ENCODE measurements at regions not wholly inside any gene's neighbourhood (a gene's known extent, or its start where the extent isn't known, plus 50 kb on each side); places are given as distances from the start of the nearest gene placed in this dataset.

DNA sequence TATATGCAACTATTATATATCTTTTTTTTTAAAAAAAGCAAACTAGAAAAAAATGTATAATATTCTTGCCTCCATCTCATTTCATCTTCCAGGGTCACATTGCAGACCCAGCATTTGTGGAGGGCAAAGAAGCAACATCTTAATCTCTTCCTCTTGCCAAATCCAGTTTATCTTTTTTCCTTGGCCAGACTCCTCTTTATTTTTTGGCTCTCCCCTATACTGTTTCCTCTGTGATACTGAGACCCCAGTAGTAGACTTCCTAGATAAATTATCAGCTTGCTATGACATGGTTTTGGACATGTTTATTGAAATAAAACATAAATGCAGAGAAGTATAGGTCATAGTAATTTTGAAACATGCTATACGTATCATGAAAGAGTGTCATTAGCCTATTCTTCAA, 303.8 kb upstream of the DDHD1 start:
- TF ChIP-seq, protein P1, sequence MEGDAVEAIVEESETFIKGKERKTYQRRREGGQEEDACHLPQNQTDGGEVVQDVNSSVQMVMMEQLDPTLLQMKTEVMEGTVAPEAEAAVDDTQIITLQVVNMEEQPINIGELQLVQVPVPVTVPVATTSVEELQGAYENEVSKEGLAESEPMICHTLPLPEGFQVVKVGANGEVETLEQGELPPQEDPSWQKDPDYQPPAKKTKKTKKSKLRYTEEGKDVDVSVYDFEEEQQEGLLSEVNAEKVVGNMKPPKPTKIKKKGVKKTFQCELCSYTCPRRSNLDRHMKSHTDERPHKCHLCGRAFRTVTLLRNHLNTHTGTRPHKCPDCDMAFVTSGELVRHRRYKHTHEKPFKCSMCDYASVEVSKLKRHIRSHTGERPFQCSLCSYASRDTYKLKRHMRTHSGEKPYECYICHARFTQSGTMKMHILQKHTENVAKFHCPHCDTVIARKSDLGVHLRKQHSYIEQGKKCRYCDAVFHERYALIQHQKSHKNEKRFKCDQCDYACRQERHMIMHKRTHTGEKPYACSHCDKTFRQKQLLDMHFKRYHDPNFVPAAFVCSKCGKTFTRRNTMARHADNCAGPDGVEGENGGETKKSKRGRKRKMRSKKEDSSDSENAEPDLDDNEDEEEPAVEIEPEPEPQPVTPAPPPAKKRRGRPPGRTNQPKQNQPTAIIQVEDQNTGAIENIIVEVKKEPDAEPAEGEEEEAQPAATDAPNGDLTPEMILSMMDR (conservative IDR thresholded peaks at IDR 0.05; ENCODE audit: low read depth, low read length): no peak
- DNase-seq (ENCODE audit: low read depth): no peak

GRCh38 chr14:53452005-53452673, 299.0 kb upstream of the DDHD1 start:
- H3K4me3 ChIP-seq (ENCODE audit: low read length): no peak overlapping the region
- TF ChIP-seq, protein P1 (conservative IDR thresholded peaks at IDR 0.05; ENCODE audit: low read depth, low read length): no peak
- DNase-seq (ENCODE audit: low read depth): no peak

More for the DNA sequence above, 303.8 kb upstream of the DDHD1 start:
- H3K4me3 ChIP-seq (ENCODE audit: low read length): no peak overlapping the region

GRCh38 chr14:53450871-53451270, 297.7 kb upstream of the DDHD1 start:
- no peak overlapping the region for H3K4me3 ChIP-seq (ENCODE audit: low read length)
- TF ChIP-seq, protein P1 (conservative IDR thresholded peaks at IDR 0.05; ENCODE audit: low read depth, low read length): no peak
- no peak for DNase-seq (ENCODE audit: low read depth)

DNA sequence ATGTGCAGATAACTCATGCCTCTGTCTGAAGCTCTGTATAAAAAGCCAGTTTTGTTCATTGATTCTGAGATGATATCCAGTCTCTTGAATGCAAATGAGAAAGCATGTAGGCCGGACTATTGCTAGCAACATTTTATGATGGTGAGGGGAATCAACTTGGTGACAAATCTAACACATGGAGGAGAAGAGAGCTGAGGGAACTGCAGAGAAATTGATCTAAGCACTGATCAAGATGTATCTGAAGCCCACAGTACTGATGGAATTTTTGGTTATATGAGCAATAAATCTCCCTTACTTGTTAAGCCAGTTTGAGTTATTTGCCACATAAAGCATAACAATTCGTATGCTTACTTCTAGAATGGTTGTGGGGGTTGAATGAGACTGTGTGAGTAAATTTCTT, 295.6 kb upstream of the DDHD1 start:
- DNase-seq (ENCODE audit: low read depth): no peak

DNA sequence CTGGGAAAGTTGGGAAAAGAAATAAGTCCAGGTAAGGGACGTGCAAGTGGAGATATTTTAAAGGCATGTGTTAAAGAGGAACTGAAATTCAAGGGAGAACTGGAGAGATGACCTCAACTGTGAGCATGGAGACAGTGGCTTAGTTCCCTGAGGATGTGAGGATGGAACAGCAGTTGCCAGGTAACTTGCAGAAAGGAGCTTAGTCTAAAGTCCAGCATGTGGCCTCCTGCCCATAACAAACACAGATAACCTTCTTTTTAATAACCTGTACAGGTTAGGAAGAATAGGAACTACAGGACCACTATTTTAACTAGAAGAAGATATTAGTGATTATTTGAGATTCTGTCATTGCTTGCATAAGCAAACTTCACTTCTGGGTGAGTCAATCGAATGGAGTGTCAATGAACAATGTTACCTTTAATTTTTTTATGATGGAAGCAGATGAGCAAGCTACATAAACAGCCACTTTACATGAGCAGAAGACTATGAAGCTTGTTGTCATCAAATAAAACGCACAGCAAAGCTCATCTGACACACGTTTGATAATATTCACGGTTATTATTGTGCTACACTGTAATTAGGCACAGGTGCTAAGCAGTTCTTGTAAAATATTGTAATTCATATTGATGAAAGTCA, 291.7 kb upstream of the DDHD1 start:
- H3K4me3 ChIP-seq (ENCODE audit: low read length): no peak overlapping the region
- TF ChIP-seq, protein P1 (conservative IDR thresholded peaks at IDR 0.05; ENCODE audit: low read depth, low read length): no peak

More for the DNA sequence above, 295.6 kb upstream of the DDHD1 start:
- TF ChIP-seq, protein P1 (conservative IDR thresholded peaks at IDR 0.05; ENCODE audit: low read depth, low read length): no peak
- no peak overlapping the region for H3K4me3 ChIP-seq (ENCODE audit: low read length)

GRCh38 chr14:53441789-53442188, 288.7 kb upstream of the DDHD1 start:
- TF ChIP-seq, protein P1 (conservative IDR thresholded peaks at IDR 0.05; ENCODE audit: low read depth, low read length): no peak
- H3K4me3 ChIP-seq (ENCODE audit: low read length): no peak overlapping the region
- no peak for DNase-seq (ENCODE audit: low read depth)

More for the DNA sequence above, 291.7 kb upstream of the DDHD1 start:
- DNase-seq (ENCODE audit: low read depth): no peak

- H3K4me3 ChIP-seq (ENCODE audit: low read length): no peak overlapping the region
- no peak for DNase-seq (ENCODE audit: low read depth)
- TF ChIP-seq, protein P1 (conservative IDR thresholded peaks at IDR 0.05; ENCODE audit: low read depth, low read length): no peak
These were observed 284.7 kb upstream of the DDHD1 start for GRCh38 chr14:53437858-53438257.
